ENCODE measurements at regions not wholly inside any gene's neighbourhood (a gene's known extent, or its start where the extent isn't known, plus 50 kb on each side); places are given as distances from the start of the nearest gene placed in this dataset.

DNA sequence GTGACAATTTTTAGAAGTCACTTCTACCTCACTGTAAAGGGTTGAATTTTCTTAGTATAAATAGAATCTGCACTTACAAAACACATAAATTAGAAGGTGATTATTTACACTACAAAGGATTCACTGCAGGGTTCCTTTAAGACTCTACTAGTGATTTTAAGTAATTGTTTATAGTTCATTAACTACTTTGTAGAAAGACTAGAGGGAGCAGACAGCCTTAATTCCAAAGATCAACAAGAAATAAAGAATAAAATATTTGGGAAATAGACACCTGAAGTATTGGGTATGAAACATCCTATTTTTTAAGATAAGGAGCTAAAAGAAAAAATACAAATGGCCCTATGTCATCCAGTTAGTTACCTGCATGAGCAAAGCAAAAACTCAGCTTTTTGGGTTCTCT lies 360.5 kb upstream of the ALCAM start:
- no peaks in the 10 kb centered on the region for H3K27me3 Mint-ChIP-seq
- no peak overlapping the region for H3K4me3 Mint-ChIP-seq
- H3K36me3 Mint-ChIP-seq (ENCODE audit: low read depth) = no peaks in the 10 kb centered on the region
- peaks cover 5% of the 10 kb centered on the region for H3K9me3 Mint-ChIP-seq
- H3K27ac Mint-ChIP-seq = no peak overlapping the region
- H3K4me1 Mint-ChIP-seq (ENCODE audit: low read depth) = no peaks in the 10 kb centered on the region
- DNase-seq = no peak

DNA sequence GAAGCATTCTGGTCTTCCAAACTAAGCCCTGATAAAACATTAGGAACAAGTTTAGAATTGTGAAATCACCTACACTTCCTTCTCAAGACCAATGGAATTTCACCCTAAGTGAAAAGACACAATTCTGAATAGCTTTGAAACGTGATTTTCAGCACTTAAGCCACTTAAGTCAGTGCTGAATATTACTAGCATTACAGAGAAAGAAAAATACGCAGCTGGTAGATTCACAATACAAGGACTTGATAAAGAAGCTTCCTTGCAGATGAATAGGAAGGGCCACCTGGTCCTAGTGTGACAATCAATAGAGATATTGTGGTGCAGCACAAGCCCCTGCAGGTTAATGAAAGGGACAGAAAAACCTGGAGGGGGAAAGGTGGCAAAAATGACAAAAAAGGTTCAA lies 353.1 kb upstream of the ALCAM start:
- no peaks in the 10 kb centered on the region for H3K36me3 Mint-ChIP-seq (ENCODE audit: low read depth)
- H3K4me1 Mint-ChIP-seq (ENCODE audit: low read depth) = no peaks in the 10 kb centered on the region
- H3K27ac Mint-ChIP-seq = no peak overlapping the region
- no peak overlapping the region for H3K4me3 Mint-ChIP-seq
- no peak for DNase-seq
- peaks cover 5% of the 10 kb centered on the region for H3K9me3 Mint-ChIP-seq
- H3K27me3 Mint-ChIP-seq = no peaks in the 10 kb centered on the region

DNA sequence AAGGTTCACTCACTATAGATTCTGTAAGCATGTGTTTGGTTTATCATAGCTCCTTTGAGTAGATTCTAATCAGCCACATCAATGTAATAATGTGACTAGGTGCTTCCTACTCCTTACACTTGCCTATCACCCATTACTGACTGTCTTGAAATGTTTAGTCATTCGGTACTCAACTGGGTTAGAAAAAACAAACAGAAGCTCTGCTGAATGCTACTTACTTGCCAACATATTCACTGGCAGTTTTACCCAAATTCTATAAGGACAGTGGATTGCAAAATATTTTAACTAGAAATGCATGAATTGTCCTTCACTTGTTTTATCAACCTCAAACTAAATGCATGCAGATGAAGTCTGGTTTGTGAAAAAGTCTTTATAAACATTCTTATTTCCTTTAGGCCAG lies 352.1 kb upstream of the ALCAM start:
- Mint-ChIP-seq H3K36me3 (ENCODE audit: low read depth) (no peaks in the 10 kb centered on the region), H3K4me1 (ENCODE audit: low read depth) (no peaks in the 10 kb centered on the region), H3K4me3 (no peak overlapping the region), H3K9me3 (no peaks in the 10 kb centered on the region), H3K27ac (no peak overlapping the region), H3K27me3 (no peaks in the 10 kb centered on the region)
- no peak for DNase-seq

GRCh38 chr3:105022813-105023212 lies 343.9 kb upstream of the ALCAM start:
- Mint-ChIP-seq H3K4me3 (no peak overlapping the region), H3K36me3 (ENCODE audit: low read depth) (no peaks in the 10 kb centered on the region), H3K27ac (no peak overlapping the region), H3K4me1 (ENCODE audit: low read depth) (no peaks in the 10 kb centered on the region), H3K27me3 (no peaks in the 10 kb centered on the region), H3K9me3 (no peaks in the 10 kb centered on the region)
- DNase-seq = no peak

DNA sequence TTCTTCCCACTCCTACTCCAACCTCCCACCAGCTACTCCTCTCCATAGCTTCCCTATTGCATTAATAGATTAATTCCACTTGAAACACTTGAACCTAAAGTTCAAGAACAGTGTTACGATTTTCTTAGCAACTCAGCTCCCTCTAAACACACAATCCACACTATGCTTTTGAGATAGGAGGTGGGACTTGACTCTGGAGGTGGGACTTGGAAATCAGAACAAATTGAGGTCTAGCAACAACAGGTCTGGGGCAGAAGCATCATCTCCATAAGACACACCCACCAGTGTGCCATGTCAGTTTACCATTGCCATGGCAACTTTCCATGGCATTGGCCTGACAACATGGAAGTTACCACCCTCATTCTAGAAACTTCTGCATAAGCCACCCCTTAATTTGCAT lies 336.5 kb upstream of the ALCAM start:
- H3K4me3 Mint-ChIP-seq = no peak overlapping the region
- no peaks in the 10 kb centered on the region for H3K9me3 Mint-ChIP-seq
- H3K27me3 Mint-ChIP-seq = no peaks in the 10 kb centered on the region
- H3K4me1 Mint-ChIP-seq (ENCODE audit: low read depth) = no peaks in the 10 kb centered on the region
- no peak overlapping the region for H3K27ac Mint-ChIP-seq
- H3K36me3 Mint-ChIP-seq (ENCODE audit: low read depth) = no peaks in the 10 kb centered on the region
- no peak for DNase-seq

- Mint-ChIP-seq H3K36me3 (ENCODE audit: low read depth) (no peaks in the 10 kb centered on the region), H3K4me3 (no peak overlapping the region), H3K27me3 (no peaks in the 10 kb centered on the region), H3K4me1 (ENCODE audit: low read depth) (no peaks in the 10 kb centered on the region), H3K27ac (no peak overlapping the region), H3K9me3 (no peaks in the 10 kb centered on the region)
- no peak for DNase-seq
Measured at GRCh38 chr3:105032541-105032940, 334.2 kb upstream of the ALCAM start.

GRCh38 chr3:105033081-105033480 lies 333.6 kb upstream of the ALCAM start:
- Mint-ChIP-seq H3K36me3 (ENCODE audit: low read depth) (no peaks in the 10 kb centered on the region), H3K27ac (no peak overlapping the region)

DNA sequence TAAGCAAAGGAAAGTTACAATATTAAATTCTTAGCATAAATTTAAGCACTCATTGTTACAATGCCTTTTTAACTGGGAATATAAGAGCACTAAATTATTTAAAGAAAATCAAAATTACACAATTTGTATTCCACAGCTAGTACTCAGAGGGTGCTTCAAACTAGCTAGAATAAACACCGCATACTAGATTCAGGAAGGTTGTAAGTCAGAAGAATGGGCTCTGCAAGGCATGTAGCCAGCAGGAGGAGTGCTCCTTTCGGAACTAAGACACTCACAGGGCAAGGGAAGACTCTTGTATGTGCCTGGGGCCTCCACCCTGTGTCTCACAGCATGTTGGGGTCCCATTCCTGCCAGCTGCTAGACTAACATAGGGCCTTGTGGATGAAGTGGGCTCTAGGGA lies 327.7 kb upstream of the ALCAM start:
- DNase-seq = no peak
- H3K27ac Mint-ChIP-seq = no peak overlapping the region
- H3K4me1 Mint-ChIP-seq (ENCODE audit: low read depth) = no peaks in the 10 kb centered on the region
- H3K4me3 Mint-ChIP-seq = no peak overlapping the region
- no peaks in the 10 kb centered on the region for H3K36me3 Mint-ChIP-seq (ENCODE audit: low read depth)
- H3K9me3 Mint-ChIP-seq = no peaks in the 10 kb centered on the region
- H3K27me3 Mint-ChIP-seq = no peaks in the 10 kb centered on the region

More at GRCh38 chr3:105033081-105033480, 333.6 kb upstream of the ALCAM start:
- H3K4me1 Mint-ChIP-seq (ENCODE audit: low read depth) = no peaks in the 10 kb centered on the region
- H3K4me3 Mint-ChIP-seq = no peak overlapping the region
- no peak for DNase-seq
- H3K9me3 Mint-ChIP-seq = no peaks in the 10 kb centered on the region
- H3K27me3 Mint-ChIP-seq = no peaks in the 10 kb centered on the region

DNA sequence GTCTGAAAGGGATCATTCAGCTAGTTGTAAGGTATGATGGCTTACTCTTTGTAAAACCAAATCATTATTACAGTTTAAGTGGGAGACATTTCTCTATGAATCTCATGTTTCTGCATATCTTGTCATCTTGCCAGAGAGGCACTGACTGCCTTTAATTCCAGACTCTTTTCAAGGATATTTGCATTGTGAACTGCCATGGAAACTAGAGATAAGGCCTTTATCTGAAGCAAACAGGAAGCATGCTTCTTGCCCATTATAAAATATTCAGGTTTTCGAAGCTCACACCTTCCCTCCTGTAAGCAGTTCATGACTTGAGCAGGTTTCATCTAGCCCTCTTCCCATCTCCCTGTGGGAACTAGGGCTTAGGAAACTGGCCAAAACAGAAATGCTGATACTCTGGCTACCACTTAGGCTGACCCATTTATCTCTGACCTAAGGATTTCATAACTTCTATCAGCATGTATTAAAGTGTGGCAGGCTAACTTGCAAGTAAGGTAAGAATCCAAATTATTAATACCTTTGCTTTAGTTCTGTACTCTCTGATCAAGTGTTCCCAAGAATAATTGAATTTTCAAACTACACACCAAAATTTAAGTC lies 326.6 kb upstream of the ALCAM start:
- Mint-ChIP-seq H3K27ac (no peak overlapping the region), H3K9me3 (no peaks in the 10 kb centered on the region), H3K36me3 (ENCODE audit: low read depth) (no peaks in the 10 kb centered on the region), H3K4me3 (no peak overlapping the region), H3K4me1 (ENCODE audit: low read depth) (no peaks in the 10 kb centered on the region), H3K27me3 (no peaks in the 10 kb centered on the region)
- no peak for DNase-seq

DNA sequence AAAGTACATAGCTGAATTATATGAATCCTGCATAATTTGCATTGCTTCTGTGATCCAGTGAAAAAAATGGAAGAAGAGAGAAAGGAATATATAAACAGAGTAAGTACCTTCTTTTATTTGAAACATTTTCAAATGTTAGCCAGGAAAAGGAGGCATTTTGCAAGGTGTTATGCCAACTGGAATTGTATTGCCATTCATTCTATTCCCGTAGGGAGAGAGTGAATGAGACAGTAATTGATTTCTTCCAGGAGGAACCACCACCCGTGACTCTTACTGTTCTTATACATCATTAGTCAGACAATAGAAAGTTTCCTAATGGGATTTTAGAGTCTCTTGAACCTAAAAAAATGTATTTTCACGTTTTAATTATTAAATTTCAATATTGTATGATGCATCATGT lies 324.1 kb upstream of the ALCAM start:
- no peak for DNase-seq
- H3K9me3 Mint-ChIP-seq = no peaks in the 10 kb centered on the region
- H3K4me1 Mint-ChIP-seq (ENCODE audit: low read depth) = no peaks in the 10 kb centered on the region
- no peaks in the 10 kb centered on the region for H3K36me3 Mint-ChIP-seq (ENCODE audit: low read depth)
- no peaks in the 10 kb centered on the region for H3K27me3 Mint-ChIP-seq
- H3K27ac Mint-ChIP-seq = no peak overlapping the region
- no peak overlapping the region for H3K4me3 Mint-ChIP-seq

DNA sequence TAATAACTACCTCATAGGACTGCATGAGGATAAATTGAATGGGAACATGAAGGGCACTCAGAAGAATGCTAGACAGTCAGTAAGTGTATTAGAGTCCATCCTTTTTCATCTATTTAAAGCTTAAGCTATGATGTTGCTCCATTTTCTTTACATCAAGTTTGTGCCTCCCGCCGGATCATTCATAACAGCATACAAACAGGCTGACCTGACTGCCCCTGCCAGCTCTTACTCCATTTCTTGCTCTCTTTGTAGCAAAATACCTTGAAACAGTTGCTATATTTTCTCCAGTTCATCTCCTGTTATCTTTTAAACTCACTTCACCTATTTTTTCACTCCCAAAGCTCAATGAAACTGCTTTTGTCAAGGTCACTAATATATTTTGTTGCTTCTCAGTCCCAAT lies 315.6 kb upstream of the ALCAM start:
- no peak overlapping the region for H3K4me3 Mint-ChIP-seq
- no peaks in the 10 kb centered on the region for H3K9me3 Mint-ChIP-seq
- no peaks in the 10 kb centered on the region for H3K36me3 Mint-ChIP-seq (ENCODE audit: low read depth)
- H3K4me1 Mint-ChIP-seq (ENCODE audit: low read depth) = no peaks in the 10 kb centered on the region
- H3K27ac Mint-ChIP-seq = no peak overlapping the region
- DNase-seq = no peak
- no peaks in the 10 kb centered on the region for H3K27me3 Mint-ChIP-seq

- DNase-seq = no peak
- no peak overlapping the region for H3K27ac Mint-ChIP-seq
- no peaks in the 10 kb centered on the region for H3K9me3 Mint-ChIP-seq
- H3K4me1 Mint-ChIP-seq (ENCODE audit: low read depth) = no peaks in the 10 kb centered on the region
- no peaks in the 10 kb centered on the region for H3K36me3 Mint-ChIP-seq (ENCODE audit: low read depth)
- H3K4me3 Mint-ChIP-seq = no peak overlapping the region
- no peaks in the 10 kb centered on the region for H3K27me3 Mint-ChIP-seq
Measured at GRCh38 chr3:105051972-105052371, 314.7 kb upstream of the ALCAM start.

- Mint-ChIP-seq H3K4me3 (no peak overlapping the region), H3K36me3 (ENCODE audit: low read depth) (no peaks in the 10 kb centered on the region), H3K27ac (no peak overlapping the region), H3K4me1 (ENCODE audit: low read depth) (no peaks in the 10 kb centered on the region), H3K9me3 (peaks cover 2% of the 10 kb centered on the region), H3K27me3 (no peaks in the 10 kb centered on the region)
- DNase-seq = no peak
Measured at GRCh38 chr3:105062853-105063252, 303.9 kb upstream of the ALCAM start.

DNA sequence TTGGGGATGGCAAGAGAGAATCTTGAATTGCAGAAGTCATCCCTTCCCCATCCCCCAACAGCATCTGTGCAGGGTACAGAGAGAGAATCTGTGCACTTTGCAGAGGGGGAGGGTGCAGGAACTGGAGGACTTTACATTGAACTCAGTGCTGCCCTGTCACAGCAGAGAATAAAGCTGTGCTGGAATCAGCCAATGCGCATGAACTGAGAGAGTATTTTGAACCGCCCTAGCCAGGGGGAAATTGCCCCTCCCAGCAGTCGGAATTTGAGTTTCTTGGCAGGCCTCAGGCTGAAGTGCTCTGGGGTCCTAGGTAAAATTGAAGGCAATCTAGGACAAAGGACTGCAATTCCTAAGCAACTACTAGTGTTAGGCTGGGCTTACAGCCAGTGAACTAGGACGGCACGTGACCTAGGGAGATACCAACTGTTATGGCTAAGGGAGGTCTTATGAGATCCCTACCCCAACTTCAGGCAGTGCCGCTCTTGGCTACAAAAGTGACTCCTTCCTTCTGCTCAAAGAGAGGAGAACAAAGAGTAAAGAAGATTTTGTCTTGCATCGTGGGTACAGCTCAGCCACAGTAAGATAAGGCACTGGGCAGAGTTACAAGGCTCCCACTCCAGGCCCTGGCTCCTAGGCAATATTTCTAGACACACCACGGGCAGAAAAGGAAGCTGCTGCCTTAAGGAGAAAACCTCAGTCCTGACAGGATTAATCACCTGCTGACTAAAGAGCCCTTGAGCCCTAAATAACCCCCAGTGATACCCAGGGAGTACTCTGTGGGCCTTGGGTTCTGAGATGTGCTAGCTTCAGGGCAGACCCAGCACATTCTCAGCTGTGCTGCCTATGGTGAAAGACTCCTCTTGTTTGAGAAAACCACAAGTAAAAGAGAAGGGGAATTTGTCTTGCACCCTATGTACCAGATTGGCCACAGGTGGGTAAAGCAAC lies 300.5 kb upstream of the ALCAM start:
- Mint-ChIP-seq H3K4me3 (no peak overlapping the region), H3K27ac (no peak overlapping the region), H3K27me3 (no peaks in the 10 kb centered on the region), H3K9me3 (no peaks in the 10 kb centered on the region), H3K4me1 (ENCODE audit: low read depth) (no peaks in the 10 kb centered on the region), H3K36me3 (ENCODE audit: low read depth) (no peaks in the 10 kb centered on the region)
- no peak for DNase-seq

GRCh38 chr3:105067361-105067760 lies 299.3 kb upstream of the ALCAM start:
- Mint-ChIP-seq H3K4me3 (no peak overlapping the region), H3K9me3 (no peaks in the 10 kb centered on the region), H3K4me1 (ENCODE audit: low read depth) (no peaks in the 10 kb centered on the region), H3K36me3 (ENCODE audit: low read depth) (no peaks in the 10 kb centered on the region), H3K27me3 (no peaks in the 10 kb centered on the region), H3K27ac (no peak overlapping the region)
- no peak for DNase-seq

All from activated T-cell treated with anti-CD3 and anti-CD28 coated beads, Interleukin-2, amount 50 U/mL, for 24 hours (primary cell).